Fibroblast of mammary gland (primary cell): ENCODE measurements at regions not wholly inside any gene's neighbourhood (a gene's known extent, or its start where the extent isn't known, plus 50 kb on each side); places are given as distances from the start of the nearest gene placed in this dataset.

Experiments
- DNase-seq: peaks from one replicate; pipeline ENCODE4 v3.0.0-alpha.2; 2010; ENCODE audit warnings: low read depth
- H3K4me3 ChIP-seq: 2 replicates; pipeline ENCODE4 v1.5.1; 2011; ENCODE audit warnings: low read depth, mild to moderate bottlenecking, low read length, moderate library complexity; ENCODE audit not compliant: control insufficient read depth
- TF ChIP-seq, protein P1 (sequence below): conservative IDR thresholded peaks from 2 replicates; pipeline ENCODE4 v1.5.1; 2011; ENCODE audit warnings: low read depth, low read length, inconsistent platforms; ENCODE audit not compliant: control insufficient read depth, insufficient read depth

- H3K4me3 ChIP-seq: no peak overlapping the region
- TF ChIP-seq, protein P1, sequence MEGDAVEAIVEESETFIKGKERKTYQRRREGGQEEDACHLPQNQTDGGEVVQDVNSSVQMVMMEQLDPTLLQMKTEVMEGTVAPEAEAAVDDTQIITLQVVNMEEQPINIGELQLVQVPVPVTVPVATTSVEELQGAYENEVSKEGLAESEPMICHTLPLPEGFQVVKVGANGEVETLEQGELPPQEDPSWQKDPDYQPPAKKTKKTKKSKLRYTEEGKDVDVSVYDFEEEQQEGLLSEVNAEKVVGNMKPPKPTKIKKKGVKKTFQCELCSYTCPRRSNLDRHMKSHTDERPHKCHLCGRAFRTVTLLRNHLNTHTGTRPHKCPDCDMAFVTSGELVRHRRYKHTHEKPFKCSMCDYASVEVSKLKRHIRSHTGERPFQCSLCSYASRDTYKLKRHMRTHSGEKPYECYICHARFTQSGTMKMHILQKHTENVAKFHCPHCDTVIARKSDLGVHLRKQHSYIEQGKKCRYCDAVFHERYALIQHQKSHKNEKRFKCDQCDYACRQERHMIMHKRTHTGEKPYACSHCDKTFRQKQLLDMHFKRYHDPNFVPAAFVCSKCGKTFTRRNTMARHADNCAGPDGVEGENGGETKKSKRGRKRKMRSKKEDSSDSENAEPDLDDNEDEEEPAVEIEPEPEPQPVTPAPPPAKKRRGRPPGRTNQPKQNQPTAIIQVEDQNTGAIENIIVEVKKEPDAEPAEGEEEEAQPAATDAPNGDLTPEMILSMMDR: no peak
- DNase-seq: no peak
These were observed 264.7 kb upstream of the TMEFF2 start for GRCh38 chr2:192459422-192459821.

DNA sequence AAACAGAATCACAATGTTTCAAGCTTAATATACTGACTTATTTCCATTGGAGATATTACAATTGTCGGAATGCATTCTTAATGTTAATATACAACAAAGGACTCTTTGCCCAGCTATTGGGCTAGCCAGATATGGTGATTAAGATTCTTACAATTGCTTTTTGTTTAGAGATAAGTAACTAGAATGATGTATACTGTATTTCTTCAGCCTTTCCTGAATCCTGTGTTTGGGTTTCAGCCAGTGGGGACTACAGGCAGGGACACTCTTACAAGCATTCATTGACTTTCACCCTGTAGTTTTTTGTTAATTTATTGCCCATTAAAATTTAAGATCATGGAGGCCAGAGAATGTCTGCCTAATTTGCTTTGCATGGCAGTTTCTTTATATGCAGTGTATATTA is 254.1 kb upstream of the TMEFF2 start:
- H3K4me3 ChIP-seq: no peak overlapping the region
- TF ChIP-seq, protein P1: no peak
- DNase-seq: no peak

DNA sequence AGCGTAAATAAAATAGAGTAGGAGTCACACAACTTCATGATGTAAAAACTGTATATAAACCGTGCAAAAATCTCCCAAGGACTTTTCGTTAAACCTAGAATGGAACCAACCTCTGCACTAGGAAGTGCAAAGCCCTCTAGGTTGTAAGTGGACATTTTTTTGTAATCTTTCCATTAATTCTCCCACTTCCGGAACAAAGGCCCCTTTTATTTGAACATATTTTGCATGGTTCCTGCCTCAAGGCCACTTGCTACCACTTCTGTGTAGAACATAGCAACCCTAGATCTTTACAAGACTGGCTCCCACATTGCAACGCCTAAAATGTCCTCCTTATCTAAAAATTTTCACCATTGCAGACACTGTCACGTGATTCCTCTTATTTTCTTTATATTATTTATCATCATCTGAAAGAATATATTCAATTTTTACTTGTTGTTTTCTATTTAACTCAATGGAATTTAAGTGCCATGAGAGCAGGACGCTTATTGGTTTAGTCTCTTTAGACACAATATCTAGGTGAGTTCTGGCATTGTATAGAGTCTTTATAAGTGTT is 249.6 kb upstream of the TMEFF2 start:
- no peak for DNase-seq
- TF ChIP-seq, protein P1: no peak
- H3K4me3 ChIP-seq: no peak overlapping the region

DNA sequence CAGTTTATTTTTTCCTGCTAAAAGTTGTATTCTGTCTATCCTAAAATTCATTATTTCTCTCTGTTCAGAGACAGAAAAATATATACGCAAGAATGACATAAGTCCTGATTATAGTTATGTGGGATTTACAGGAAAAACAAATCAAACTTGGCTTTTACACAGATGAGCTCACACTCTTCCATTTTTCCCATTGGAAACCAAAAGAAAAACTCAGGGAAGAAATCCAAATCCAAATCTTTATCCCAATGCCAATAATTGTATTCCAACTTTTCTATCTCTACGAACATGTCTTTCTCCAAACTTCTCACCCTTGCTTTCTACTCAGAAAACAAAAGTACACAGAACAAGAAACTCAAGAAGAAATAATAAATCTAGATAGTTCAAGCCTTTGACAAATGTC is 249.1 kb upstream of the TMEFF2 start:
- H3K4me3 ChIP-seq: no peak overlapping the region
- TF ChIP-seq, protein P1: no peak
- DNase-seq: no peak

- no peak for DNase-seq
- TF ChIP-seq, protein P1: no peak
- no peak overlapping the region for H3K4me3 ChIP-seq
These were observed 243.5 kb upstream of the TMEFF2 start for GRCh38 chr2:192438239-192438638.

GRCh38 chr2:192437653-192438052 is 242.9 kb upstream of the TMEFF2 start:
- TF ChIP-seq, protein P1: no peak
- H3K4me3 ChIP-seq: no peak overlapping the region
- DNase-seq: no peak

DNA sequence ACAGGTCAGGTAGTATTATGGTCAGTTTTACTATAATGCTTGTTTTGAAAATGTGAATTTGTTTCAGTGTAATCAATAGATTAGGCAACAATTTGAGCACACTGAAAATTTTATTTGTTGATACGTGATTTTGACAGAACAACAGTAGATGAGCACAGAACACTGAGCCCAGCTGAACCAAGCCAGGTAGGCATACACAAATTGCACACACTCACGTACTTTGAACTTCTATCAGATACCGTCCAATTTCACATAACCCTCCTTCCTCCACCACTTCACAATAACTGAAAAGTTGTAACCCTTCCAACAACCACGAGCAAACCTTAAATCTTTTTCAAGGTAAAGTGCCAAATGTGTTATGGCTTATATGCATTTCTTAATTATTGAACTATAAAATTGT is 229.5 kb upstream of the TMEFF2 start:
- H3K4me3 ChIP-seq: no peak overlapping the region
- TF ChIP-seq, protein P1: no peak

More for the DNA sequence above, 229.5 kb upstream of the TMEFF2 start:
- no peak for DNase-seq
